ENCODE measurements at regions not wholly inside any gene's neighbourhood (a gene's known extent, or its start where the extent isn't known, plus 50 kb on each side); places are given as distances from the start of the nearest gene placed in this dataset.

- no peaks in the 10 kb centered on the region for H3K36me3 ChIP-seq (ENCODE audit: control insufficient read depth in 1 of 2, insufficient read depth in 2 of 2, low read length in 2 of 2)
- no peaks in the 10 kb centered on the region for H3K27me3 ChIP-seq (ENCODE audit: insufficient read depth, low read length)
- H3K14ac ChIP-seq (ENCODE audit: low read length), result no peak overlapping the region
- no peak overlapping the region for H2AFZ ChIP-seq (ENCODE audit: insufficient read depth, low read length, poor library complexity)
- no peaks in the 10 kb centered on the region for H3K4me1 ChIP-seq (ENCODE audit: control insufficient read depth in 1 of 2, insufficient read depth in 2 of 2, low read length in 2 of 2)
- DNase-seq, result no peak
- H4K12ac ChIP-seq (ENCODE audit: low read depth, low read length), result no peak overlapping the region
- H3K79me2 ChIP-seq (ENCODE audit: control insufficient read depth, insufficient read depth, low read length, poor library complexity), result no peaks in the 10 kb centered on the region
- H4K91ac ChIP-seq (ENCODE audit: low read depth, low read length), result no peak overlapping the region
- H3K18ac ChIP-seq (ENCODE audit: low read length), result no peak overlapping the region
- no peak overlapping the region for H2BK120ac ChIP-seq (ENCODE audit: insufficient read depth, low read length, poor library complexity)
- WGBS (ENCODE audit: extremely low coverage, insufficient coverage, insufficient read length), result no CpG with 5 or more reads among the region's 1 CpG
- H3K9me3 ChIP-seq (ENCODE audit: insufficient read depth, low read depth, low read length), result no peaks in the 10 kb centered on the region
- no peak overlapping the region for H2BK12ac ChIP-seq (ENCODE audit: low read length)
- no peak overlapping the region for H2BK5ac ChIP-seq (ENCODE audit: low read depth, low read length, poor library complexity)
- no peak overlapping the region for H3K4me3 ChIP-seq (ENCODE audit: low read depth, low read length)
- no peak overlapping the region for H3K27ac ChIP-seq (ENCODE audit: low read depth, low read length)
- H3K4me2 ChIP-seq (ENCODE audit: low read length), result no peak overlapping the region
- no peak overlapping the region for H3K23ac ChIP-seq (ENCODE audit: low read length)
- H3K79me1 ChIP-seq (ENCODE audit: low read length), result no peaks in the 10 kb centered on the region
- H4K8ac ChIP-seq (ENCODE audit: low read depth, low read length), result no peak overlapping the region
- no peak overlapping the region for H3K9ac ChIP-seq (ENCODE audit: low read length)
- H3K4ac ChIP-seq (ENCODE audit: low read depth, low read length), result no peak overlapping the region
- H2AK5ac ChIP-seq (ENCODE audit: low read length), result no peak overlapping the region
Observed at GRCh38 chr9:28587052-28587451, 1013.8 kb upstream of the C9orf72 start.

GRCh38 chr9:28598408-28598807, 1025.1 kb upstream of the C9orf72 start:
- whole genome bisulfite sequencing (ENCODE audit: extremely low coverage, insufficient coverage, insufficient read length), result no CpG with 5 or more reads among the region's 3 CpGs
- Histone ChIP-seq H4K8ac (ENCODE audit: low read depth, low read length) (no peak overlapping the region), H4K91ac (ENCODE audit: low read depth, low read length) (no peak overlapping the region), H2AK5ac (ENCODE audit: low read length) (no peak overlapping the region), H2BK5ac (ENCODE audit: low read depth, low read length, poor library complexity) (no peak overlapping the region), H3K27me3 (ENCODE audit: insufficient read depth, low read length) (no peaks in the 10 kb centered on the region), H2BK12ac (ENCODE audit: low read length) (no peak overlapping the region), H3K9me3 (ENCODE audit: insufficient read depth, low read depth, low read length) (no peaks in the 10 kb centered on the region), H3K9ac (ENCODE audit: low read length) (no peak overlapping the region), H2BK120ac (ENCODE audit: insufficient read depth, low read length, poor library complexity) (no peak overlapping the region), H3K4me2 (ENCODE audit: low read length) (no peak overlapping the region), H3K27ac (ENCODE audit: low read depth, low read length) (no peak overlapping the region), H2AFZ (ENCODE audit: insufficient read depth, low read length, poor library complexity) (no peak overlapping the region), H3K79me2 (ENCODE audit: control insufficient read depth, insufficient read depth, low read length, poor library complexity) (no peaks in the 10 kb centered on the region), H3K79me1 (ENCODE audit: low read length) (no peaks in the 10 kb centered on the region), H3K18ac (ENCODE audit: low read length) (no peak overlapping the region), H3K36me3 (ENCODE audit: control insufficient read depth in 1 of 2, insufficient read depth in 2 of 2, low read length in 2 of 2) (no peaks in the 10 kb centered on the region), H3K4ac (ENCODE audit: low read depth, low read length) (no peak overlapping the region), H3K23ac (ENCODE audit: low read length) (no peak overlapping the region), H3K4me1 (ENCODE audit: control insufficient read depth in 1 of 2, insufficient read depth in 2 of 2, low read length in 2 of 2) (no peaks in the 10 kb centered on the region), H3K4me3 (ENCODE audit: low read depth, low read length) (no peak overlapping the region), H3K14ac (ENCODE audit: low read length) (no peak overlapping the region), H4K12ac (ENCODE audit: low read depth, low read length) (no peak overlapping the region)
- DNase-seq, result no peak

- Histone ChIP-seq H3K27me3 (ENCODE audit: insufficient read depth, low read length) (no peaks in the 10 kb centered on the region), H3K79me1 (ENCODE audit: low read length) (no peaks in the 10 kb centered on the region), H4K12ac (ENCODE audit: low read depth, low read length) (no peak overlapping the region), H3K9me3 (ENCODE audit: insufficient read depth, low read depth, low read length) (no peaks in the 10 kb centered on the region), H3K9ac (ENCODE audit: low read length) (no peak overlapping the region), H2AFZ (ENCODE audit: insufficient read depth, low read length, poor library complexity) (no peak overlapping the region), H3K4me3 (ENCODE audit: low read depth, low read length) (no peak overlapping the region), H3K27ac (ENCODE audit: low read depth, low read length) (no peak overlapping the region), H2BK5ac (ENCODE audit: low read depth, low read length, poor library complexity) (no peak overlapping the region), H3K18ac (ENCODE audit: low read length) (no peak overlapping the region), H2AK5ac (ENCODE audit: low read length) (no peak overlapping the region), H4K91ac (ENCODE audit: low read depth, low read length) (no peak overlapping the region), H2BK120ac (ENCODE audit: insufficient read depth, low read length, poor library complexity) (no peak overlapping the region), H3K23ac (ENCODE audit: low read length) (no peak overlapping the region), H4K8ac (ENCODE audit: low read depth, low read length) (no peak overlapping the region), H2BK12ac (ENCODE audit: low read length) (no peak overlapping the region), H3K4me2 (ENCODE audit: low read length) (no peak overlapping the region), H3K4me1 (ENCODE audit: control insufficient read depth in 1 of 2, insufficient read depth in 2 of 2, low read length in 2 of 2) (no peaks in the 10 kb centered on the region), H3K36me3 (ENCODE audit: control insufficient read depth in 1 of 2, insufficient read depth in 2 of 2, low read length in 2 of 2) (no peaks in the 10 kb centered on the region), H3K4ac (ENCODE audit: low read depth, low read length) (no peak overlapping the region), H3K79me2 (ENCODE audit: control insufficient read depth, insufficient read depth, low read length, poor library complexity) (no peaks in the 10 kb centered on the region), H3K14ac (ENCODE audit: low read length) (no peak overlapping the region)
- no CpG with 5 or more reads among the region's 1 CpG for WGBS (ENCODE audit: extremely low coverage, insufficient coverage, insufficient read length)
- DNase-seq, result no peak
Observed at GRCh38 chr9:28600226-28600625, 1026.9 kb upstream of the C9orf72 start.

- H2BK120ac ChIP-seq (ENCODE audit: insufficient read depth, low read length, poor library complexity), result no peak overlapping the region
- no peak overlapping the region for H3K4ac ChIP-seq (ENCODE audit: low read depth, low read length)
- H4K91ac ChIP-seq (ENCODE audit: low read depth, low read length), result no peak overlapping the region
- no peak overlapping the region for H3K18ac ChIP-seq (ENCODE audit: low read length)
- no peak for DNase-seq
- H3K23ac ChIP-seq (ENCODE audit: low read length), result no peak overlapping the region
- H2BK12ac ChIP-seq (ENCODE audit: low read length), result no peak overlapping the region
- H3K9me3 ChIP-seq (ENCODE audit: insufficient read depth, low read depth, low read length), result no peaks in the 10 kb centered on the region
- no peak overlapping the region for H4K12ac ChIP-seq (ENCODE audit: low read depth, low read length)
- H3K27me3 ChIP-seq (ENCODE audit: insufficient read depth, low read length), result no peaks in the 10 kb centered on the region
- H3K14ac ChIP-seq (ENCODE audit: low read length), result no peak overlapping the region
- H3K4me2 ChIP-seq (ENCODE audit: low read length), result no peak overlapping the region
- no peaks in the 10 kb centered on the region for H3K36me3 ChIP-seq (ENCODE audit: control insufficient read depth in 1 of 2, insufficient read depth in 2 of 2, low read length in 2 of 2)
- H2AK5ac ChIP-seq (ENCODE audit: low read length), result no peak overlapping the region
- no peak overlapping the region for H3K9ac ChIP-seq (ENCODE audit: low read length)
- H3K4me1 ChIP-seq (ENCODE audit: control insufficient read depth in 1 of 2, insufficient read depth in 2 of 2, low read length in 2 of 2), result no peaks in the 10 kb centered on the region
- H3K4me3 ChIP-seq (ENCODE audit: low read depth, low read length), result no peak overlapping the region
- no peak overlapping the region for H4K8ac ChIP-seq (ENCODE audit: low read depth, low read length)
- no peaks in the 10 kb centered on the region for H3K79me1 ChIP-seq (ENCODE audit: low read length)
- H3K79me2 ChIP-seq (ENCODE audit: control insufficient read depth, insufficient read depth, low read length, poor library complexity), result no peaks in the 10 kb centered on the region
- no peak overlapping the region for H2AFZ ChIP-seq (ENCODE audit: insufficient read depth, low read length, poor library complexity)
- H3K27ac ChIP-seq (ENCODE audit: low read depth, low read length), result no peak overlapping the region
- no peak overlapping the region for H2BK5ac ChIP-seq (ENCODE audit: low read depth, low read length, poor library complexity)
Observed at GRCh38 chr9:28607843-28608242, 1034.6 kb upstream of the C9orf72 start.

GRCh38 chr9:28610339-28610738, 1037.1 kb upstream of the C9orf72 start:
- WGBS (ENCODE audit: extremely low coverage, insufficient coverage, insufficient read length), result no CpG with 5 or more reads among the region's 3 CpGs

More at GRCh38 chr9:28610339-28610738, 1037.1 kb upstream of the C9orf72 start:
- Histone ChIP-seq H3K4me2 (ENCODE audit: low read length) (no peak overlapping the region), H4K91ac (ENCODE audit: low read depth, low read length) (no peak overlapping the region), H3K14ac (ENCODE audit: low read length) (no peak overlapping the region), H4K8ac (ENCODE audit: low read depth, low read length) (no peak overlapping the region), H3K9ac (ENCODE audit: low read length) (no peak overlapping the region), H4K12ac (ENCODE audit: low read depth, low read length) (no peak overlapping the region), H3K27ac (ENCODE audit: low read depth, low read length) (no peak overlapping the region), H2BK120ac (ENCODE audit: insufficient read depth, low read length, poor library complexity) (no peak overlapping the region), H2BK5ac (ENCODE audit: low read depth, low read length, poor library complexity) (no peak overlapping the region), H3K4ac (ENCODE audit: low read depth, low read length) (no peak overlapping the region), H3K36me3 (ENCODE audit: control insufficient read depth in 1 of 2, insufficient read depth in 2 of 2, low read length in 2 of 2) (no peaks in the 10 kb centered on the region), H3K23ac (ENCODE audit: low read length) (no peak overlapping the region), H2BK12ac (ENCODE audit: low read length) (no peak overlapping the region), H3K4me1 (ENCODE audit: control insufficient read depth in 1 of 2, insufficient read depth in 2 of 2, low read length in 2 of 2) (no peaks in the 10 kb centered on the region), H2AFZ (ENCODE audit: insufficient read depth, low read length, poor library complexity) (no peak overlapping the region), H2AK5ac (ENCODE audit: low read length) (no peak overlapping the region), H3K18ac (ENCODE audit: low read length) (no peak overlapping the region), H3K4me3 (ENCODE audit: low read depth, low read length) (no peak overlapping the region), H3K9me3 (ENCODE audit: insufficient read depth, low read depth, low read length) (no peaks in the 10 kb centered on the region), H3K79me1 (ENCODE audit: low read length) (no peaks in the 10 kb centered on the region), H3K79me2 (ENCODE audit: control insufficient read depth, insufficient read depth, low read length, poor library complexity) (no peaks in the 10 kb centered on the region), H3K27me3 (ENCODE audit: insufficient read depth, low read length) (no peaks in the 10 kb centered on the region)
- no peak for DNase-seq
